Suprapubic skin (tissue), 4 donors: ENCODE measurements at regions not wholly inside any gene's neighbourhood (a gene's known extent, or its start where the extent isn't known, plus 50 kb on each side); places are given as distances from the start of the nearest gene placed in this dataset.
"Not testable (repeated sequence)": the region's sequence is repeated elsewhere in the genome, so short reads cannot be mapped to it uniquely, and the experiment has no call there.

ENCODE experiments used
- DNase-seq, 2 donors: peaks; one replicate each; pipeline ENCODE4 v3.0.0-alpha.2; 2019; ENCODE audit warnings: low spot score in 2 of 2
- H3K27ac ChIP-seq: fragments of 200-600 bp; sonication (generic); one replicate; pipeline ENCODE4 v1.5.1; 2019
- H3K27me3 ChIP-seq: fragments of 200-600 bp; sonication (generic); one replicate; pipeline ENCODE4 v1.5.1; 2019
- H3K36me3 ChIP-seq: fragments of 200-600 bp; sonication (generic); one replicate; pipeline ENCODE4 v1.5.1; 2019
- H3K4me1 ChIP-seq: fragments of 200-600 bp; sonication (generic); one replicate; pipeline ENCODE4 v1.5.1; 2019
- H3K4me3 ChIP-seq: fragments of 200-600 bp; sonication (generic); one replicate; pipeline ENCODE4 v1.5.1; 2019; ENCODE audit warnings: mild to moderate bottlenecking
- H3K9me3 ChIP-seq: fragments of 200-600 bp; sonication (generic); one replicate; pipeline ENCODE4 v1.5.1; 2019
- EP300 ChIP-seq: sonication (generic); formaldehyde crosslinking; IDR thresholded peaks from one replicate; pipeline ENCODE4 v1.6.1; 2017; ENCODE audit warnings: antibody characterized with exemption
- POLR2A ChIP-seq, 2 donors: fragments of 450-650 bp; IDR thresholded peaks; one replicate each; pipeline ENCODE4 v1.6.1; 2017; ENCODE audit warnings: antibody characterized with exemption in 2 of 2, mild to moderate bottlenecking in 2 of 2, moderate library complexity in 2 of 2
- POLR2AphosphoS5 ChIP-seq, 3 donors: sonication (generic); formaldehyde crosslinking; IDR thresholded peaks; one replicate each; pipeline ENCODE4 v1.6.1; 2017; ENCODE audit warnings: antibody characterized with exemption in 3 of 3
- WGBS: methylation state at CpG from one replicate; pipeline ENCODE4 v1.1.5; 2018; 5-methylcytosine and 5-hydroxymethylcytosine counted together
- TF ChIP-seq, protein P1 (sequence below), 2 donors: fragments of 200-600 bp in 1 of 2; fragments of 450-650 bp in 1 of 2; sonication (generic) in 1 of 2; IDR thresholded peaks; one replicate each; pipeline ENCODE4 v1.5.1; 2016 to 2019; ENCODE audit warnings: antibody characterized with exemption in 2 of 2, mild to moderate bottlenecking in 1 of 2, moderate library complexity in 1 of 2

GRCh38 chr3:73828348-73828747 is 203.6 kb upstream of the PDZRN3 start:
- H3K27me3 ChIP-seq: no peaks in the 10 kb centered on the region
- H3K4me3 ChIP-seq: no peak overlapping the region
- no peaks in the 10 kb centered on the region for H3K9me3 ChIP-seq
- WGBS: 77% methylated on average over 3 of the region's 3 CpGs
- H3K36me3 ChIP-seq: no peaks in the 10 kb centered on the region
- no peak for TF ChIP-seq EP300
- TF ChIP-seq POLR2A (IDR thresholded peaks at IDR 0.05): no peak
- TF ChIP-seq, protein P1, sequence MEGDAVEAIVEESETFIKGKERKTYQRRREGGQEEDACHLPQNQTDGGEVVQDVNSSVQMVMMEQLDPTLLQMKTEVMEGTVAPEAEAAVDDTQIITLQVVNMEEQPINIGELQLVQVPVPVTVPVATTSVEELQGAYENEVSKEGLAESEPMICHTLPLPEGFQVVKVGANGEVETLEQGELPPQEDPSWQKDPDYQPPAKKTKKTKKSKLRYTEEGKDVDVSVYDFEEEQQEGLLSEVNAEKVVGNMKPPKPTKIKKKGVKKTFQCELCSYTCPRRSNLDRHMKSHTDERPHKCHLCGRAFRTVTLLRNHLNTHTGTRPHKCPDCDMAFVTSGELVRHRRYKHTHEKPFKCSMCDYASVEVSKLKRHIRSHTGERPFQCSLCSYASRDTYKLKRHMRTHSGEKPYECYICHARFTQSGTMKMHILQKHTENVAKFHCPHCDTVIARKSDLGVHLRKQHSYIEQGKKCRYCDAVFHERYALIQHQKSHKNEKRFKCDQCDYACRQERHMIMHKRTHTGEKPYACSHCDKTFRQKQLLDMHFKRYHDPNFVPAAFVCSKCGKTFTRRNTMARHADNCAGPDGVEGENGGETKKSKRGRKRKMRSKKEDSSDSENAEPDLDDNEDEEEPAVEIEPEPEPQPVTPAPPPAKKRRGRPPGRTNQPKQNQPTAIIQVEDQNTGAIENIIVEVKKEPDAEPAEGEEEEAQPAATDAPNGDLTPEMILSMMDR (IDR thresholded peaks at IDR 0.05): no peak
- no peak for TF ChIP-seq POLR2AphosphoS5 (IDR thresholded peaks at IDR 0.05)
- no peak overlapping the region for H3K27ac ChIP-seq
- H3K4me1 ChIP-seq: no peaks in the 10 kb centered on the region
- no peak for DNase-seq

GRCh38 chr3:73827725-73828211 is 203.0 kb upstream of the PDZRN3 start:
- H3K27ac ChIP-seq: no peak overlapping the region
- 89% methylated on average over 2 of the region's 2 CpGs for WGBS
- H3K4me3 ChIP-seq: no peak overlapping the region
- no peaks in the 10 kb centered on the region for H3K9me3 ChIP-seq
- no peaks in the 10 kb centered on the region for H3K36me3 ChIP-seq
- no peaks in the 10 kb centered on the region for H3K4me1 ChIP-seq
- no peak for DNase-seq
- H3K27me3 ChIP-seq: no peaks in the 10 kb centered on the region
- TF ChIP-seq, protein P1 (IDR thresholded peaks at IDR 0.05): no peak
- no peak for TF ChIP-seq POLR2A (IDR thresholded peaks at IDR 0.05)

GRCh38 chr3:73827204-73827603 is 202.5 kb upstream of the PDZRN3 start:
- Histone ChIP-seq H3K4me3 (no peak overlapping the region), H3K27ac (no peak overlapping the region), H3K9me3 (no peaks in the 10 kb centered on the region), H3K27me3 (no peaks in the 10 kb centered on the region), H3K36me3 (no peaks in the 10 kb centered on the region), H3K4me1 (no peaks in the 10 kb centered on the region)
- DNase-seq: no peak
- WGBS: 82% methylated on average over 2 of the region's 2 CpGs
- TF ChIP-seq POLR2A (IDR thresholded peaks at IDR 0.05): no peak
- TF ChIP-seq, protein P1 (IDR thresholded peaks at IDR 0.05): no peak
- no peak for TF ChIP-seq EP300

DNA sequence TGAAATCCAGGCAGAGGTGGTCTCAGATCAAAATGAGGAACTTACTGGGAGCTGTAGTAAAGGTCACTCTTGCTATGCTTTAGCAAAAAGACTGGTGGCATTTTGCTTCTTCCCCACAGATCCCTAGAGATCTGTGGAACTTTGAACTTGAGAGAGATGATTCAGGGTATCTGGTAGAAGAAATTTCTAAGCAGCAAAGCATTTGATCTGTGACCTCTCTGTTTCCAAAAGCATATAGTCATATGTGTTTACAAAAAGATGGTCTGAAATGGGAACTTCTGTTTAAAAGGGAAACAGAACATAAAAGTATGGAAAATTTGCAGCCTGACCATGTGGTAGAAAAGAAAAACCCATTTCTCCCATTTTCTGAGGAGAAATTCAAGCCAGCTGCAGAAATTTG is 196.2 kb upstream of the PDZRN3 start:
- not testable (repeated sequence) for H3K27ac ChIP-seq, H3K4me3 ChIP-seq, H3K4me1 ChIP-seq, H3K36me3 ChIP-seq, H3K9me3 ChIP-seq, H3K27me3 ChIP-seq, DNase-seq

GRCh38 chr3:73820431-73820830 is 195.7 kb upstream of the PDZRN3 start:
- H3K4me3 ChIP-seq: no peak overlapping the region
- WGBS: 85% methylated on average over 1 of the region's 1 CpG

DNA sequence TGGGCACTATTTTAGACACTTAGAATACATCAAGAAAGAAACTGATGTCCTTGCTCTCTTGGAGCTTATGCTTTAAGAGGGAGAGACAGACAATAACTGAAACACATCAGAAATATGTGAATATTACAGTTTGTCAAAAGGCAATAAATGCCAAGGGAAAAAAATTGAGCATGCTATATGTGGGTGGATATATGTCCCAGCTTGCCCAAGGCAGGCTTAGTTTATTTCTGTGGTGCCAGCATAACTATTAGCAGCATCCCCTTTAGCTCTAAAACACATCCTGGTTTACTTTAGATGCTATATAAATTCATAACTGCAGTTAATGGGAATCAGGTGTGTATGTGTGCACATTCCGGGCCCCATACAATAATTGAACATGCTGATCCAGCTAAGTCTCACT is 191.2 kb upstream of the PDZRN3 start:
- H3K9me3 ChIP-seq: no peaks in the 10 kb centered on the region
- no peak overlapping the region for H3K27ac ChIP-seq
- no peaks in the 10 kb centered on the region for H3K36me3 ChIP-seq
- H3K4me1 ChIP-seq: peaks cover 8% of the 10 kb centered on the region
- H3K4me3 ChIP-seq: no peak overlapping the region
- WGBS: 64% methylated on average over 1 of the region's 1 CpG
- TF ChIP-seq POLR2A (IDR thresholded peaks at IDR 0.05) (no peak), POLR2AphosphoS5 (IDR thresholded peaks at IDR 0.05) (no peak), EP300 (no peak)
- TF ChIP-seq, protein P1 (IDR thresholded peaks at IDR 0.05): no peak
- no peak for DNase-seq
- H3K27me3 ChIP-seq: no peaks in the 10 kb centered on the region

More at GRCh38 chr3:73820431-73820830, 195.7 kb upstream of the PDZRN3 start:
- no peaks in the 10 kb centered on the region for H3K36me3 ChIP-seq
- DNase-seq: no peak
- H3K27ac ChIP-seq: no peak overlapping the region
- no peaks in the 10 kb centered on the region for H3K27me3 ChIP-seq
- no peaks in the 10 kb centered on the region for H3K9me3 ChIP-seq
- H3K4me1 ChIP-seq: no peaks in the 10 kb centered on the region
- no peak for TF ChIP-seq POLR2AphosphoS5 (IDR thresholded peaks at IDR 0.05)
- TF ChIP-seq EP300: no peak
- no peak for TF ChIP-seq POLR2A (IDR thresholded peaks at IDR 0.05)
- TF ChIP-seq, protein P1 (IDR thresholded peaks at IDR 0.05): no peak
